Lower leg skin (tissue), 3 donors: ENCODE measurements at regions not wholly inside any gene's neighbourhood (a gene's known extent, or its start where the extent isn't known, plus 50 kb on each side); places are given as distances from the start of the nearest gene placed in this dataset.

Experiments
- POLR2A ChIP-seq, 2 donors: fragments of 450-650 bp; IDR thresholded peaks; one replicate each; pipeline ENCODE4 v1.6.1; 2016 to 2017; ENCODE audit warnings: antibody characterized with exemption in 2 of 2, mild to moderate bottlenecking in 1 of 2, moderate library complexity in 1 of 2
- TF ChIP-seq, protein P1 (sequence below), 3 donors: fragments of 450-650 bp; IDR thresholded peaks; one replicate each; pipeline ENCODE4 v1.5.1; 2016; ENCODE audit warnings: antibody characterized with exemption in 3 of 3, mild to moderate bottlenecking in 3 of 3, moderate library complexity in 2 of 3

DNA sequence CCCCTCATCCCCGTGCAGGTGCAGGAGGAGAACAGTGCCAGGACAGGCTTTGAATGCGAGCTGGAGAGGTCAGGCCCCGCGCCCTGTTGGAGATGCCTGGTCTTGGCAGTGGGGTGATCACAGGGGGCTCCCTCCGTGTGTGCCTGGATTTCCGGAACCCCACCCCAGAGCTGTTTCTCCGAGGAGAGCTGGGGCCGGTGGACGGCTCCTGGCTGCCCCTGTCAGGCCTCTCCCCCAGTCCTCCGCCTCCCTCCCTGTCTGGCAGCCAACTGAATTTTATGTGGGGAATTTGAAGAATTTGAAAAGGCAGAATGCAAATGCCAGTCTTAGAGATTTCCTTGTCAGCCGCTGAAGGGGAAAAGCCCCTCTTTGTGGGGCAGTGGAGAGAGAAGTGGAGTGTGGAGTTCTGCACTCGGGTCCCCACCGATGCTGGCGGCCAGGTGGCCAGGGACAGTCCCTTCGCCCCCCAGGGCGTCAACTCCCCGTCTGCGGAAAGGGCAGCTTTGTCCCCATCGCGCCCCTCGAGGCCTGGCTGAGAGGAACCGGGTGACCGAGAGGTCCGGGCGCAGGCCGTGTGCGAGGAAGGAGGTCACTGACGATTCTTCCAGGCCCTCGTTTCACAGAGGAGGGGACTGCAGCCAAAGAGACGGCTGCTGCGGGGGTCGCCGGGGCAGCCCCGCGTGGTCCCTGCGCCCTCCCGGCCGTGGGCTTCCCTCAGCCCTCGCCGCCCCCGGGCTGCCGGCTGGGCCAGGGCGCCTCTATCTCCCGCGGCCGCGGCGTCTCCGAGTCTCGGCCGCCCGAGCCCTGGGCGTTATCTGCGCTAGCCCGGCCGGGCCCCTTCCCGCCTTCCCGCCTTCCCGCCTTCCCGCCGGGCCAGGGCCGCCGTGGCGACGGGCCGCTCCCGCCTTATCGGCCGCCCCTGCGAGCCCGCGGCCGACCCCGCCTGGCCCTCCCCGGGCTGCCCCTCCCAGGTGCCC lies 56.0 kb upstream of the LCTL start:
- TF ChIP-seq, protein P1, sequence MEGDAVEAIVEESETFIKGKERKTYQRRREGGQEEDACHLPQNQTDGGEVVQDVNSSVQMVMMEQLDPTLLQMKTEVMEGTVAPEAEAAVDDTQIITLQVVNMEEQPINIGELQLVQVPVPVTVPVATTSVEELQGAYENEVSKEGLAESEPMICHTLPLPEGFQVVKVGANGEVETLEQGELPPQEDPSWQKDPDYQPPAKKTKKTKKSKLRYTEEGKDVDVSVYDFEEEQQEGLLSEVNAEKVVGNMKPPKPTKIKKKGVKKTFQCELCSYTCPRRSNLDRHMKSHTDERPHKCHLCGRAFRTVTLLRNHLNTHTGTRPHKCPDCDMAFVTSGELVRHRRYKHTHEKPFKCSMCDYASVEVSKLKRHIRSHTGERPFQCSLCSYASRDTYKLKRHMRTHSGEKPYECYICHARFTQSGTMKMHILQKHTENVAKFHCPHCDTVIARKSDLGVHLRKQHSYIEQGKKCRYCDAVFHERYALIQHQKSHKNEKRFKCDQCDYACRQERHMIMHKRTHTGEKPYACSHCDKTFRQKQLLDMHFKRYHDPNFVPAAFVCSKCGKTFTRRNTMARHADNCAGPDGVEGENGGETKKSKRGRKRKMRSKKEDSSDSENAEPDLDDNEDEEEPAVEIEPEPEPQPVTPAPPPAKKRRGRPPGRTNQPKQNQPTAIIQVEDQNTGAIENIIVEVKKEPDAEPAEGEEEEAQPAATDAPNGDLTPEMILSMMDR (IDR thresholded peaks at IDR 0.05), result no peak
- no peak for TF ChIP-seq POLR2A (IDR thresholded peaks at IDR 0.05)
